HEK293 (cell line): ENCODE measurements at regions not wholly inside any gene's neighbourhood (a gene's known extent, or its start where the extent isn't known, plus 50 kb on each side); places are given as distances from the start of the nearest gene placed in this dataset.

Experiments used
- CTCF ChIA-PET: fragments of 350-600 bp; formaldehyde crosslinking; extraction: SDS; loops from one replicate; lab custom pipeline; 2021; ENCODE audit warnings: antibody characterized with exemption; lab: Yijun Ruan, JAX
- POLR2A ChIA-PET: fragments of 300-600 bp; formaldehyde crosslinking; extraction: SDS; loops from one replicate; lab custom pipeline; 2020; ENCODE audit warnings: antibody characterized with exemption, inconsistent platforms; lab: Yijun Ruan, JAX
- H3K27ac ChIP-seq: fragments of 200-500 bp; sonication (Bioruptor generic); 2 replicates; pipeline ENCODE4 v1.5.1; 2014; ENCODE audit warnings: low read depth, low read length, control low read depth, inconsistent platforms; ENCODE audit errors: extremely low read depth
- H3K36me3 ChIP-seq, 2 experiments: fragments of 200-500 bp in 1 of 2; sonication (Bioruptor generic) in 1 of 2; 1 replicate in 1 of 2; 2 replicates in 1 of 2; pipeline ENCODE4 v1.5.1; 2014 to 2017; ENCODE audit warnings: inconsistent platforms in 2 of 2, low read length in 2 of 2; ENCODE audit not compliant: control insufficient read depth in 2 of 2, insufficient read depth in 1 of 2
- H3K4me1 ChIP-seq: fragments of 200-500 bp; sonication (Bioruptor generic); 2 replicates; pipeline ENCODE4 v1.5.1; 2014; ENCODE audit warnings: mild to moderate bottlenecking, low read length, inconsistent platforms; ENCODE audit not compliant: control insufficient read depth, insufficient read depth
- H3K4me3 ChIP-seq: 2 replicates; pipeline ENCODE4 v1.5.1; 2011; ENCODE audit warnings: low read depth, mild to moderate bottlenecking, control low read depth, low read length, moderate library complexity
- H3K9me3 ChIP-seq: fragments of 200-500 bp; sonication (Bioruptor generic); 2 replicates; pipeline ENCODE4 v1.5.1; 2014; ENCODE audit warnings: low read depth, low read length, inconsistent platforms; ENCODE audit not compliant: control insufficient read depth, insufficient read depth
- KLF7 ChIP-seq: fragments of 450-650 bp; formaldehyde crosslinking; IDR thresholded peaks from 2 replicates; pipeline ENCODE4 v1.5.1; 2016; ENCODE audit warnings: missing biosample characterization, missing genetic modification characterization, borderline replicate concordance
- SCRT1 ChIP-seq: fragments of 450-650 bp; formaldehyde crosslinking; IDR thresholded peaks from 2 replicates; pipeline ENCODE4 v1.5.1; 2016; ENCODE audit warnings: missing biosample characterization, missing genetic modification characterization, borderline replicate concordance
- ZBTB1 ChIP-seq: fragments of 450-650 bp; formaldehyde crosslinking; IDR thresholded peaks from 2 replicates; pipeline ENCODE4 v1.5.1; 2016; ENCODE audit warnings: missing biosample characterization, missing genetic modification characterization
- ZBTB21 ChIP-seq: fragments of 450-650 bp; formaldehyde crosslinking; IDR thresholded peaks from 2 replicates; pipeline ENCODE4 v1.5.1; 2017; ENCODE audit warnings: missing biosample characterization, missing genetic modification characterization
- ZIC2 ChIP-seq: fragments of 450-650 bp; formaldehyde crosslinking; IDR thresholded peaks from 2 replicates; pipeline ENCODE4 v1.5.1; 2016; ENCODE audit warnings: missing biosample characterization, missing genetic modification characterization
- ZNF112 ChIP-seq: fragments of 450-650 bp; formaldehyde crosslinking; IDR thresholded peaks from 2 replicates; pipeline ENCODE4 v1.5.0; 2017; ENCODE audit warnings: missing biosample characterization, missing genetic modification characterization
- ZNF132 ChIP-seq: fragments of 450-650 bp; formaldehyde crosslinking; IDR thresholded peaks from 2 replicates; pipeline ENCODE4 v1.5.1; 2017; ENCODE audit warnings: missing biosample characterization, missing genetic modification characterization, borderline replicate concordance
- ZNF214 ChIP-seq: fragments of 450-650 bp; formaldehyde crosslinking; IDR thresholded peaks from 2 replicates; pipeline ENCODE4 v1.5.1; 2017; ENCODE audit warnings: missing biosample characterization, mild to moderate bottlenecking, missing genetic modification characterization, borderline replicate concordance
- ZNF23 ChIP-seq: fragments of 450-650 bp; formaldehyde crosslinking; IDR thresholded peaks from 2 replicates; pipeline ENCODE4 v1.5.1; 2016; ENCODE audit warnings: missing biosample characterization, missing genetic modification characterization, borderline replicate concordance
- ZNF274 ChIP-seq, 2 experiments: fragments of 200-500 bp in 1 of 2; fragments of 450-650 bp in 1 of 2; sonication (Bioruptor generic) in 1 of 2; formaldehyde crosslinking in 1 of 2; IDR thresholded peaks; 2 replicates each; pipeline versions ENCODE4 v1.5.1 to v1.6.1; 2014 to 2016; ENCODE audit warnings: borderline replicate concordance in 1 of 2, inconsistent platforms in 1 of 2, low read length in 1 of 2, missing biosample characterization in 1 of 2, missing genetic modification characterization in 1 of 2
- ZNF335 ChIP-seq: fragments of 450-650 bp; formaldehyde crosslinking; conservative IDR thresholded peaks from 2 replicates; pipeline ENCODE4 v1.5.1; 2016; ENCODE audit warnings: missing biosample characterization, missing genetic modification characterization
- ZNF354C ChIP-seq: fragments of 450-650 bp; formaldehyde crosslinking; IDR thresholded peaks from 2 replicates; pipeline ENCODE4 v1.5.1; 2016; ENCODE audit warnings: missing biosample characterization, missing genetic modification characterization, low read depth, borderline replicate concordance
- ZNF394 ChIP-seq: fragments of 450-650 bp; formaldehyde crosslinking; IDR thresholded peaks from 2 replicates; pipeline ENCODE4 v1.5.1; 2016; ENCODE audit warnings: missing biosample characterization, missing genetic modification characterization, mild to moderate bottlenecking, moderate library complexity, borderline replicate concordance
- ZNF555 ChIP-seq: fragments of 450-650 bp; formaldehyde crosslinking; conservative IDR thresholded peaks from 2 replicates; pipeline ENCODE4 v1.5.1; 2017; ENCODE audit warnings: missing biosample characterization, mild to moderate bottlenecking, missing genetic modification characterization, inconsistent platforms
- ZSCAN23 ChIP-seq: fragments of 450-650 bp; formaldehyde crosslinking; IDR thresholded peaks from 2 replicates; pipeline ENCODE4 v1.5.1; 2016; ENCODE audit warnings: missing biosample characterization, missing genetic modification characterization
- TF ChIP-seq, protein P1 (sequence below): fragments of 450-650 bp; formaldehyde crosslinking; IDR thresholded peaks from 2 replicates; pipeline ENCODE4 v1.5.1; 2016; ENCODE audit warnings: missing biosample characterization, missing genetic modification characterization
- TF ChIP-seq, protein P2 (sequence below): fragments of 450-650 bp; formaldehyde crosslinking; IDR thresholded peaks from 2 replicates; pipeline ENCODE4 v1.5.1; 2016; ENCODE audit warnings: missing biosample characterization, missing genetic modification characterization
- TF ChIP-seq, protein P3 (sequence below): fragments of 450-650 bp; formaldehyde crosslinking; IDR thresholded peaks from 2 replicates; pipeline ENCODE4 v1.5.1; 2016; ENCODE audit warnings: missing biosample characterization, missing genetic modification characterization
- TF ChIP-seq, protein P4 (sequence below): fragments of 450-650 bp; formaldehyde crosslinking; IDR thresholded peaks from 2 replicates; pipeline ENCODE4 v1.5.1; 2016; ENCODE audit warnings: missing biosample characterization, missing genetic modification characterization

DNA sequence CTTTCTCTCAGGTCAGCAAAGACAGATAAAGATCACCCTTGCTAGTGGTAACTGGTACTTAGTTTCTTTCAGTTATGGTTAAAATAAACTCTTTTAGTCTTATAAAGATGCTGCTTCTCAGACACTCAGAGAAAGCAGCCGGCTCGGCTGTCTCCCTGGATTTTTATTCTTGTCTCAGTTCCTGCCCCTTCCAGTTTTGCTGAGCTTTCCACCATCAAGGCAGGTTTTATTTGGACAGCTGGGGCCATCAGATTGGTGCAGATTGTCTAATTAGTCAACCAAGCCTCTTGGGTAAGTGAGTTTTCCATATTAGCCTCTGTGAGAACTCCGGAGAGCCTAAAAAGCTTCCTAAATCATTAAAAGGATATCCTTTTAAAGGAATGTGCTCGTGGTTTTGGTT, 130.8 kb upstream of the BMP4 start:
- no peak overlapping the region for H3K27ac ChIP-seq
- TF ChIP-seq, protein P1, sequence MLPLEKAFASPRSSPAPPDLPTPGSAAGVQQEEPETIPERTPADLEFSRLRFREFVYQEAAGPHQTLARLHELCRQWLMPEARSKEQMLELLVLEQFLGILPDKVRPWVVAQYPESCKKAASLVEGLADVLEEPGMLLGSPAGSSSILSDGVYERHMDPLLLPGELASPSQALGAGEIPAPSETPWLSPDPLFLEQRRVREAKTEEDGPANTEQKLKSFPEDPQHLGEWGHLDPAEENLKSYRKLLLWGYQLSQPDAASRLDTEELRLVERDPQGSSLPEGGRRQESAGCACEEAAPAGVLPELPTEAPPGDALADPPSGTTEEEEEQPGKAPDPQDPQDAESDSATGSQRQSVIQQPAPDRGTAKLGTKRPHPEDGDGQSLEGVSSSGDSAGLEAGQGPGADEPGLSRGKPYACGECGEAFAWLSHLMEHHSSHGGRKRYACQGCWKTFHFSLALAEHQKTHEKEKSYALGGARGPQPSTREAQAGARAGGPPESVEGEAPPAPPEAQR (tag by site-specific recombination), result no peak
- TF ChIP-seq, protein P2, sequence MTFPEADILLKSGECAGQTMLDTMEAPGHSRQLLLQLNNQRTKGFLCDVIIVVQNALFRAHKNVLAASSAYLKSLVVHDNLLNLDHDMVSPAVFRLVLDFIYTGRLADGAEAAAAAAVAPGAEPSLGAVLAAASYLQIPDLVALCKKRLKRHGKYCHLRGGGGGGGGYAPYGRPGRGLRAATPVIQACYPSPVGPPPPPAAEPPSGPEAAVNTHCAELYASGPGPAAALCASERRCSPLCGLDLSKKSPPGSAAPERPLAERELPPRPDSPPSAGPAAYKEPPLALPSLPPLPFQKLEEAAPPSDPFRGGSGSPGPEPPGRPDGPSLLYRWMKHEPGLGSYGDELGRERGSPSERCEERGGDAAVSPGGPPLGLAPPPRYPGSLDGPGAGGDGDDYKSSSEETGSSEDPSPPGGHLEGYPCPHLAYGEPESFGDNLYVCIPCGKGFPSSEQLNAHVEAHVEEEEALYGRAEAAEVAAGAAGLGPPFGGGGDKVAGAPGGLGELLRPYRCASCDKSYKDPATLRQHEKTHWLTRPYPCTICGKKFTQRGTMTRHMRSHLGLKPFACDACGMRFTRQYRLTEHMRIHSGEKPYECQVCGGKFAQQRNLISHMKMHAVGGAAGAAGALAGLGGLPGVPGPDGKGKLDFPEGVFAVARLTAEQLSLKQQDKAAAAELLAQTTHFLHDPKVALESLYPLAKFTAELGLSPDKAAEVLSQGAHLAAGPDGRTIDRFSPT (tag by site-specific recombination), result no peak
- TF ChIP-seq ZIC2 (tag by site-specific recombination) (no peak), ZNF214 (tag by site-specific recombination) (no peak), SCRT1 (no peak), ZBTB1 (tag by site-specific recombination) (no peak), ZBTB21 (tag by site-specific recombination) (no peak), KLF7 (tag by site-specific recombination) (no peak), ZNF112 (no peak)
- TF ChIP-seq, all 188 proteins: peak for 0
- H3K4me1 ChIP-seq, result no peaks in the 10 kb centered on the region
- ChIA-PET POLR2A (no interaction called here), CTCF (no interaction called here)
- H3K36me3 ChIP-seq, result no peaks in the 10 kb centered on the region
- H3K9me3 ChIP-seq, result no peaks in the 10 kb centered on the region
- H3K4me3 ChIP-seq, result no peak overlapping the region

GRCh38 chr14:54088271-54088670, 131.6 kb upstream of the BMP4 start:
- H3K27ac ChIP-seq, result no peak overlapping the region
- no peaks in the 10 kb centered on the region for H3K4me1 ChIP-seq
- POLR2A ChIA-PET, result no interaction called here
- H3K4me3 ChIP-seq, result no peak overlapping the region
- TF ChIP-seq ZIC2 (tag by site-specific recombination) (no peak), ZNF23 (no peak), ZNF555 (tag by site-specific recombination) (no peak), ZNF274 (IDR thresholded peaks at IDR 0.05; ENCODE audit: low read length) (no peak), ZNF274 (tag by site-specific recombination; IDR thresholded peaks at IDR 0.05; ENCODE audit: borderline replicate concordance) (no peak), ZSCAN23 (no peak), ZNF335 (tag by site-specific recombination) (no peak)
- TF ChIP-seq, protein P3, sequence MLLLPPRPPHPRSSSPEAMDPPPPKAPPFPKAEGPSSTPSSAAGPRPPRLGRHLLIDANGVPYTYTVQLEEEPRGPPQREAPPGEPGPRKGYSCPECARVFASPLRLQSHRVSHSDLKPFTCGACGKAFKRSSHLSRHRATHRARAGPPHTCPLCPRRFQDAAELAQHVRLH (tag by site-specific recombination), result no peak
- TF ChIP-seq, protein P4, sequence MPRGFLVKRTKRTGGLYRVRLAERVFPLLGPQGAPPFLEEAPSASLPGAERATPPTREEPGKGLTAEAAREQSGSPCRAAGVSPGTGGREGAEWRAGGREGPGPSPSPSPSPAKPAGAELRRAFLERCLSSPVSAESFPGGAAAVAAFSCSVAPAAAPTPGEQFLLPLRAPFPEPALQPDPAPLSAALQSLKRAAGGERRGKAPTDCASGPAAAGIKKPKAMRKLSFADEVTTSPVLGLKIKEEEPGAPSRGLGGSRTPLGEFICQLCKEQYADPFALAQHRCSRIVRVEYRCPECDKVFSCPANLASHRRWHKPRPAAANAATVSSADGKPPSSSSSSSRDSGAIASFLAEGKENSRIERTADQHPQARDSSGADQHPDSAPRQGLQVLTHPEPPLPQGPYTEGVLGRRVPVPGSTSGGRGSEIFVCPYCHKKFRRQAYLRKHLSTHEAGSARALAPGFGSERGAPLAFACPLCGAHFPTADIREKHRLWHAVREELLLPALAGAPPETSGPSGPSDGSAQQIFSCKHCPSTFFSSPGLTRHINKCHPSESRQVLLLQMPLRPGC (tag by site-specific recombination), result no peak
- H3K36me3 ChIP-seq, result no peaks in the 10 kb centered on the region
- CTCF ChIA-PET, result no interaction called here
- no peaks in the 10 kb centered on the region for H3K9me3 ChIP-seq

DNA sequence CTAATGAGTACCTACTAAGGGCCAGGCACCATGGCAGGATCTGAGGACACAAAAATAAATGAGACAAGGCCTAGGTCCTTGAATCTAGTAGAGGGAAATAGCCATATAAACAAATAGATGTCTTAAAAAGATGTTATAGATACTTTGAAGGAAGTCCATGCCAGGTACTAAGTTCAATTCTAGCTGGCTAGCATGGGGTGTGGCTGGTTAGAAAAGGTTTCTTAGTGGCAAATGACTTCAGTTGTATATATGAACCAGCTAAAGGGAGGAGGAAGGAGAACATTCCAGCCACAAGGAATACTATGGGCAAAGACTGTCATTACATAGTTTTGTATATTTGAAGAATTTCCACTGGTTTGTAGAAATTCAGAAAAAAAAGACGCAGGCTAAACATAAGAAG, 133.6 kb upstream of the BMP4 start:
- H3K9me3 ChIP-seq, result no peaks in the 10 kb centered on the region
- H3K36me3 ChIP-seq, result no peaks in the 10 kb centered on the region
- H3K27ac ChIP-seq, result no peak overlapping the region
- TF ChIP-seq ZNF132 (tag by site-specific recombination) (no peak), ZNF354C (tag by site-specific recombination) (no peak), ZNF394 (tag by site-specific recombination) (no peak)
- POLR2A ChIA-PET, result interaction anchor here (0.7 to 1.2 kb wide), 2 partner anchors 12 to 137 kb away, joined by 3 read pairs; no protein-coding TSS in a partner anchor
- H3K4me3 ChIP-seq, result no peak overlapping the region
- no peaks in the 10 kb centered on the region for H3K4me1 ChIP-seq
- CTCF ChIA-PET, result no interaction called here
